AG08395 (cell line): ENCODE measurements at regions not wholly inside any gene's neighbourhood (a gene's known extent, or its start where the extent isn't known, plus 50 kb on each side); places are given as distances from the start of the nearest gene placed in this dataset.
A peak's percentile ranks its signal among the peaks of the same experiment; 100 is the strongest.

Experiments used
- DNase-seq: peaks from one replicate; pipeline ENCODE4 v3.0.0; 2012; ENCODE audit warnings: mixed read lengths, low spot score

DNA sequence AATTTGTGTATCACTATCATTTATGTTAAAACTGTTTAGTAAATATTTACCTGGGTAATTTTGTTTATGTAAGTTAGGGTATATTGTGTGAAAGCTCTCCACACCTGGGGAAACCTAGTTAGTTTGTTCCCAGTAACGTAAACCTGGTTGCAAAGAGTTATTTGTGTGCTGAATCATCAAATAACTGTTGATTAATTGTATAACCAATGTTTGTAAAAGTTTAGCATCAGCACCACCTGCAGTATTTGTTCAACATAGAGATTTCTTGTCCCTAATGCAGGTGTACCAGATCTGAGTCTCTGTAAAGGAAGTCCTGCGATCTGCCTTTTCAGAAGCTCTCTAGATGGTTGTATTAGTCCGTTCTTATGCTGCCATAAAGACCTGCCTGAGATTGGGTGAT, 440.4 kb downstream of the COL12A1 start:
- DNase-seq, result no peak

DNA sequence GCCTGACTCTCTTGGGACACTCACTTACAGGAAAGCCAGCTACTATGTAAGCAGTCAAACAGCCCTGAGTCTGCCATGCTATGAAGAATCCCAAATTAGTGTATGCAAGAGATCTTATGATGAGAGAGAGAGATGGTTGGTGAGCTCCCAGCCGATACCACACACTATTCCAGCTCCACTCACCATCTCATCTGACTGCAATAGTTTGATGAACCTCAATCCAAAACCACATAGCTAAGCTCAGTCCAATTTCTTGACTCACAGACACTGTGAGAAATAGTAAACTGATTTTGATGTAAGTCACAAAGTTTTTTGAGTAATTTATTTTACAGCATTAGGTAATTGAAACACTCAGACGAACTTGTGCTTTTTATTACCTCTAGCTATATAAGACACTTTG, 441.4 kb downstream of the COL12A1 start:
- peak; percentile 10 for DNase-seq

DNA sequence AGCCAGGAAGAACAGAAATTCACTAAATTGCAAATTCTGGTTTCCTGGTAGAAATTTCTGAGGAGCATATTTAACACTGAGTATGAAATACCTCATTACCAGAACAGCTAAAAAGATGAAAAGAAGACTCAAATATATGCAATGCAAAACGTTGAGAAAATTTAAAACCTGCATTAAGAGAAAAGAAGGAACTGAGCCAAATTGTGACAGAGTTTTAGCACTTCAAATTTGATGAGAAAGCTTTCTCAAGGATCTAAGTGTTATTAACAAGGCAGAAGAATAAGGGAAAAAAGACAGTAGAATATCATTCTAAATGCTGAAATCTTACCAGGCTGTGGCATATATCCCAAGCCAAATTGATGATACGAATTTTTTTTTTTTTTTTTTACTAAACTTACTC, 443.0 kb downstream of the COL12A1 start:
- no peak for DNase-seq

DNA sequence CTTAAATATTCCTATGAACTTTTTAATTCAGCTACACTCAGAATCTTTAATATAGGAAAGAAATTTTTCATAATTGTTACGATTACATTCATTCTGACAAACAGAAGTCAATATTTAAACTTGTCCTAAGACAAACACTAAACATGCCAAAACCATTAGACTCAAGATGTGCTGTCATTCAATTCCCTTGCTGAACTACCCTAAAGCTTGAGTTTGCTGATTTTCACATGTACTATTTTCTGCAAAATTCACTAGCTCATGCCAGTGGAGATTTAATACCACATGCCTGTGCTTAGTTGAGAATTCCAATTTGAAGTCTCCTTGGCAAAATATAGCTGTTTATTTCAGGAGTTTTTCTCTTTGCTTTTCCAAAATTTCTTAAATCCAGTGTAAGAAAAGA, 448.0 kb downstream of the COL12A1 start:
- no peak for DNase-seq

DNA sequence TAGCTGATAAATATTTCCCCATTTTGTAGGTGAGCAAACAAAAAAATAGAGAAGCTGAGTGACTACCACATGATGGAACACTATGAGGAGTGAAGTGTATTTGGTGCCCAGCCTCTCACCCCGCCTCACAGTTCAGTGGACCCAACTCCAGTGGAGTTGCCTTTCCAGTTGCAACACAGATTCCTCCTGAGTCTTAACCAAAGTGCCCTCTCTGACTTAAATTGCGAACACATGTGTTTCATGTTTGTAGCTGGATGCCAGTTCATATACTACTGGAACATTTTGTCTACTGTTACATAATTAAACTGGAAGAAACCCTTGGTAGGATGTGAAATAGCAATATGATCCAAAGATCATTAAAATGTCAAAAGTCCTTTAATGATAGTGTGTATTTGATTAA, 448.9 kb downstream of the COL12A1 start:
- no peak for DNase-seq

DNA sequence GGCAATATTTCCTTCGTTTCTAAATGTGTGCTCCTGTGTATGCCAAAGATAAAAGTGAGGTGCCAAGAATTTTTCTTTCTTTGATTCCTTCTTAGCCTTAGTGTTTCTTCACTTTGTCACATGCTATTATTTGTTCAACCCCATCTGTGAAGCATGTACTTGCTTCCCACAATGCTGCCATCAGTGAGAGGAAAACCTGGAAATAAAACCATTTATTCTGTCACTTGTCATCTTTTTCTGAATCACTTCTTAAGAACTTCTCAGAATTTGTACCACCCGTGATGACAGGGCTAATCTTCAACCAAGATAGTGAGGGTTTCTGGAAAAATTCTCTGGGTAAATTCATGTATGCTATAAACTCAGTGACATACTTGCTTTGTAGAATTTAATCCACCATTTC, 450.1 kb downstream of the COL12A1 start:
- DNase-seq, result no peak

DNA sequence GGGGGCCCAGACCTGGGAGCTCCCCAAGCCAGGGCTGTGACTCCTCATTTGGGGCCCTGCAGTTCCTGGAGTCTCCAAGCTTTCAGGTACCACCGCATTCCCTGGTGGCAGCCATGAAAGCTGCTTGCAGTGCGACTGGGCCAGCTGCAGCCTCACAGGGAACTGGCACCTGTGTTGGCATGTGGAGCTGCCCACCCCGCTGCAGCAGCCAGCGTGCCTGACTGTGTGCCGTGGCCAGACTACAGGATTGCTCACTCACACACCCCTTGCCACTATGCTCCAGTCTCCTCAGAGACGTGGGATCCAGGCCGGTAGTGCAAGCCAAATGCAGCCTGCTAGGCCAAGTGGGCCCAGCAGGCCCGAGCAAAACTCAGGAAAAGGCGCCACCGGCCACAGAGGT, 450.7 kb downstream of the COL12A1 start:
- DNase-seq, result no peak

DNA sequence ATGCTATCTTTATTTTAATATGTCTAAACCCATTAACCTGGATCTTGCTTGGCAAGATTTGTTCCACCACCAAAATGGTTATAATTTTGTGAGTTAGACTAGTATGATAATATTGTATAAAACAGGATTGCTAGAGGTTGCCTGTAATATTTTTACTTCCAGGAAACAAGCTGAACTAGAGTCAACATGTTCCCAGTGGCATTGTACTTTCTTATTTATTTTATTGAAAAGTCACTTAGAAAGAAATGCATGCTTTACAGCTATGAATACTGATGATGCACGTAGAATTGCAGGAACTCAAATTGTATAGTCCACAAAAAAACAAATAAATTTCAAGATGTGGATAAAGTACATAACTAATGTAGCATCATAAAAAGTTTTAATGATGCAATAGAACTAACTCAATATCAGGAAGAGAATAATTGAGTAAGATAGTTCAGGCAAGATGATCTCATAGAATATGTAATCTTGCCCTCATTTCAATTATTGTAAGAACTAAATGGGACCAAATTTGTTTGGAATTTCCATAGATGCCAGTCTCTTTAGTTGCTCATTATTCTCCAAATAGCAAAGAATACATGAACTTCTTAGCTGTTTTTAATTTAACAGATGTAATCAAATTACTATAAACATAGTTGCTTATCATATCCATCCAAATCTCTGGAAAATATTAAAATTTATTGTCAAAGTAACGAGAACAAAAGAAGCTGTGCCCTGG, 451.8 kb downstream of the COL12A1 start:
- no peak for DNase-seq

DNA sequence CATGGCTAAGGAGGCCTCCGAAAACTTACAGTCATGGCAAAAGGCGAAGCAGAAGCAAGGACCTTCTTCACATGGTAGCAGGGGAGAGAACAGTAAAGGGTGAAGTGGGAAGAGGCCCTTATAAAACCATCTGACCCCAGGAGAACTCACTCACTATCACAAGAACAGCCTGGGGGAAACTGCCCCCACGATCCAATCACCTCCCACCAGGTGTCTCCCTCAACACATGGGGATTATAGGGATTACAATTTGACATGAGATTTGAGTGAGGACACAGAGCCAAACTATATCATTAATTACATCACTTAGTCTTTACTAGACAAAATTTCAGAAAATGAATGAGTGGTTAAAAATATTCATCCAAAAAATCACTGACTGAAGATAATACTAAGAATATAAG, 453.6 kb downstream of the COL12A1 start:
- no peak for DNase-seq

DNA sequence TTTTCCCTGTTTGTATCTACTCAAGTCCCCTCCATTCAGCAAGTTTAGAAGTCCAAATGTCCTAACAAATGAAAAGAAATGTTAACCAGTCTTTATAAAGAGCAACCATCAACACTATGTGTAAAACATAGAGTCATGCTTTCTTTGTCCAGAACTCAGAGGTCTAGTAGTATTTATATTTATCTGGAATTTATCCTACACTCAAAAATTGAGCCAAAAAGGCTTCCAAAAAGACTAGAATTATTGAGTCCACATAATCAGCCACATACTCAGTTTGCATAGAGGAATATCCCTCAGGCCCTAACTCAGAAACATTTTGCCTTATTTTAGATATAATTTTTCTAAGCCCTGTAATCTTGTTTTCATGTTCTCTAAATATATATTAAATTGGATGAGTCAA, 455.0 kb downstream of the COL12A1 start:
- no peak for DNase-seq

DNA sequence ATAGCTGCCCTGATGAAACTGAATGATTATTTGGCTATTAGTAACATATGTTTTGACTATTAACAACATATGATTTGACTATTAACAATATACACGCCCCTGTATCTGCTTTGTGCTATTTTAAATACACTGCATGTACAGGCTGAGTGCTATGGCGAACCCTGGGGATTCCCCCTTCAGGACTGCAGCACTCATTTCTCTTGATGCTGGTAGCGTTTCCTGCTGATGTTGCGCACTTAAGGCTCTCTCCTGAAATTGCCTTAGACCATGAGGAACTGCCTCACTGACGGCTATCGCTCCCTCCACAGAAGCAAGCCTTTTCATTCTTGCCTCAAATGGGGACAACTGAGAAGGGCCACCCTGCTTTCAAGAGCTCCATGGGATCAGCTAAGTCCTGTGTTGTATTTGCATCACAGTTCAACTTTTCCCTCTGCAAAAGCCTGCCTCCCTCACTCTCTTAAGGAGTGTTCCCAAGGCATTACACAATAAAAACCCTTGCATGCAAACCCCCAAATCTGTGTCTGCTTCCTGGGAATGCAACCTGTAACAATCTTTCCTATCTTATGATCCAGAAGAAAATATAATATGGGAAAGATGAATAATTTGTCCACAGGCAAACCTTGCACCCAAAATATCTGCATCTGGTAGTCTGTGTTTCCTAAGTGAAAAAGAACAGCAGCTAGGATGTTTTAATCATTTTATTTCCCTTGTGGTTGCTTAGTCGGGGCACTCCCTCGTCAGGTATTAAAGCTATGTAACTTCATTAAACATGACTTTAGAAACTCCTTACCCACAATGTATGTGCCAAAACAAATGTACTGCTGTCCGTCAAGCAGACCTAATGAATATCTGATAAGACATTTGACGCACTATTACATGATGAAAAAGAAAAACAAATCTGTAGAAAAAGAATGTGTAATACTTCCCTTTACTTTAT, 456.4 kb downstream of the COL12A1 start:
- no peak for DNase-seq

DNA sequence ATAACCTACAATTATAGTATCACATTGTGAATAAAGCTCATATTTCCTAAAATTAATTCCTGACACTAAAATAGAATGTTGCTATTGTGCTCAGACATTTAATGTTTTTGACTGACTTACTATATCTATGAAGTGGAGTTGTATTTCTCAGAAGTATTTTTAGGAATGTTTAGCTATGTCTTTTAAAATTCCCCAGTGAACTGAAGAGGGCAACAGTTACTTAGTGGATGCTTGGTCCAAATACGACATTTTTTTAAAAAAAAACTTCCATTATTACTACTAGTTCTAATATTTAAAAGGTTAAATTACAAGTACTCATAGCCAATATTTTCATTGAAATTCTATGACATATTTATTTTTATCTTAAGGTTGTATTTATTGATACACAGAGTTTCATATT, 460.2 kb downstream of the COL12A1 start:
- no peak for DNase-seq

DNA sequence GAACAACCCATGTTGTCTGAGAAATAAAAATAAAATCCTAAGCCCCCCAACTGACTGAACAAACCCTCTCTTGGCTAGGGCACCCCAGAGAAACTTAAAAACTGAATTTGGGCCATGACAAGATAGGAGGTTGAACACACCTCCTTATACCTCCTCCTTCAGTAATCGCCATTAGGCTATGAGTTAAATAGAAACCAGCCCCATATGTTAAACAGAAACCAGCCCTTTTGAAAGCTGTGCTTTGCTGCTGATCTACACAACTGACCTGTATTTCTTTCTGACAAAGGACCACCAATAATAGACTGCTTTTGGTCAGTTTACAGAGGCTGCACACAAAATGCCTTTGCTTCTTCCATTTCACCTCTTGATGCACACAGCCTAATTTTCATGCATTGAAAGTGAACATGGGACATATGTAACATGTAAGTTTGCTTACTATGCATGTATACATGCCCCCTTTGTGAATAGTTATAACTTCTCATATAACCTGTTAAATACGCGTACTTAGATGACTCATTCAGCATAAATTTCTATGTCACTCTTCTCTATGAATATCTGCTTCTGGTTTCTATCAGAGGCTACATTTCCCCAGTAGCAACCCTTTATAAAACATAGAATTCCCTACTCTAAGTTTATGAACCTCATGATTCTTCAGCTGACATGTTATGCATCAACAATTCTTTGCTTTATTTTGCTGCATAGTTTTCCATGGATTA, 462.9 kb downstream of the COL12A1 start:
- DNase-seq, result no peak

DNA sequence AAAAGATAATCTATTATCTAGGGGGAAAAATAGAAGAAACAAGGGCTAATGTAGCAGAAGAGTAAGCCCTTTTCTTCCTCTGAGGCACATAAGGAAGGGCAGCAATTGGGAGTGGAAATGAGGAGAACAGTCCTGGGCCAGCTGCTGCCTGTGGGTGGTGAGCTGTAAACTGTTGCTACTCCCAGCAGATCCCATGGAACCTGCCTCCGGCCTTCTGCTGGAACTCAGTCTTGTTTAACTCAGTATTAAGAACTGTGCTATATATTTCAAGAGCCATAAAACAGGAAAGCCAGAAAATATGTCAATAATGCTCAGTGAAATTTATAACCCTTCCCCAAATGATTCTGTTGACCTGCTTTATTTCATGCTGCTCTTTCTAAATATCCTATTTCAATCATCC, 464.2 kb downstream of the COL12A1 start:
- no peak for DNase-seq

DNA sequence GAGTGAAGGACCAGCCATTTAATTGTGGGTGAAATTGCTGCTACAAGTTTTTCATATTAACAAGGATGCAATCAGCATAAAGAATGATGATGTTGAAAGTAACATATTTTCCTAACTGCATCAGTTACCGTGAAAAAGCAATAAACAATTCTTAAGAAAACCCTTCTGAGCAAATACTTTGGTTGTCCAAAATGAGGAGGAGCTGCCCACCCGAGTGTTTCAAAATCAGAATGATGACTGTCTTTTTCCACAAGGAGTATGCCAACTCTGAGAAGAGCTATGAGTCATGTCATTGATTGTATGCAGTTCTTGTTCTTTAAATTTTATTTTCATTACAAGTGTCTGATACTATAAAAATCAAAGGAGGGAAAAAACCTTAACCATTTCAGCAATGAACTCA, 470.5 kb downstream of the COL12A1 start:
- peak; percentile 73 for DNase-seq

DNA sequence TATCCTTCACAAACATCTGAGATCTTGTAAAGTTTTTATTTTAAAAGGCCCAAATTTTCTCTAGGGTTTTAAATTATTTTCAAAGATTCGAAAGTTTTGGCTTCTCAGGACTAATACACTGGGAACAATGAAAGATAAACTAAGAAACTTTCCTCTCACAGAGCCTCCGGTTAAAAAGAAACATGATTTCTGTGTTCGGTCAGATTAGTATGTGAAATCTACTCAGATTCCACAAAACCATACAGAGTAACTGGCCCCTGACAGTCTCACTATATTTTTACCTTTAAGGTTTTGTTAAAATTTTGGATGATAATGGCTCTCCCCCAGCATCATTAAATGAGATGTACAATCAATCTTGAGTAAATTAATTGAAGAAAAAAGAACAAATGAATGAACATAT, 471.0 kb downstream of the COL12A1 start:
- DNase-seq, result no peak

DNA sequence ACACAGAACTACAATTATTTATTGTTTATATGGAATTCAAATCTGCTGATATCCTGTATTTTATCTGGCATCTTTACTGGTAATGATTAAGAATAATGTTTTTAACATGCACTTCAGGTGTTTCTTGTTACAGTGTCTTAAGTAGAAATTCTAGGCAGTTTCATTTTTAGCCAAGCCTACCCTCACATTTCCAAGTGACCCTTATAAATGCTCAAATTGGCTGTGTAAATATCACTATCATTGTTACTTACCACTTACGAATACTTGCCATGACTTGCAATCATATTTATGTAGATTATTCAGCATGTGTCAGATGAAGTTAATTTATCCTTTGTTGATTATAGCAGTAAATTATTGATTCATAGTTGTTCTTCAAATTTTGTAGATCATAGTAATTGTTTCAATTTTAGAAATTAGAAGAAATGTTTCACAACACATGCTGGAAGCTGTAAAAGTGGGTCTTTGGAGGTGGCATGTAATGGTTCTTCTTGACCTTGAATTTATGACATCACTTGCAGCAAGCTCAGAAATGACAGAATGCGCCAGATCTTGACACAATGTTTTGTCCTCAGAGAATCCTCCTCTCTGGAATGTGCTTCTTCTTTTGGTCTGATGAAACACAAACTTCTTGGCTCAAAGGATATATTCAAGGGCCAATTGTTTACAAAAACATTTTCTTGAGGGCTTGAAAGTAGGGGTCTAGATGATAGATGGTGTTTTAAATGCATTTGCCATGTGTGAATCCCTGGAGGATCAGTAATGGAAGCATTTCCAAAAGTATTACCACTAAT, 471.8 kb downstream of the COL12A1 start:
- DNase-seq, result peak; percentile 24

DNA sequence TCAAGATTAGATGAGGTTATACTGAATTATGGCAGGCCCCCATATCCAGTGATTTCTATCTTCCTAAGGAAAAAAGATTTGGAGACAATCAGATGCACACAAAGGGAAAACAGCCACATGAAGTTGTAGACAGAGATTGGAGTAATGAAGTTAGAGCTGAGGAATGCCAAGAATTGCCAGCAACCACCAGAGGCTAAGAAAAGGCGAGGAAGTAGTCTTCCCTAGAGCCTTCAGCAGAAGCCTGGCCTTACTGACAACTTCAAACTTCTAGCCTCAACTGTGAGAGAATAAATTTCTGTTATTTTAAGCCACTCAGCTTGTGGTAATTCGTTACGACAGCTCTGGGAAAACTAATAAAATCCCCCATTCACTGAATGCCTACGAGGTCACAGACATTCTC, 473.9 kb downstream of the COL12A1 start:
- peak; percentile 36 for DNase-seq

DNA sequence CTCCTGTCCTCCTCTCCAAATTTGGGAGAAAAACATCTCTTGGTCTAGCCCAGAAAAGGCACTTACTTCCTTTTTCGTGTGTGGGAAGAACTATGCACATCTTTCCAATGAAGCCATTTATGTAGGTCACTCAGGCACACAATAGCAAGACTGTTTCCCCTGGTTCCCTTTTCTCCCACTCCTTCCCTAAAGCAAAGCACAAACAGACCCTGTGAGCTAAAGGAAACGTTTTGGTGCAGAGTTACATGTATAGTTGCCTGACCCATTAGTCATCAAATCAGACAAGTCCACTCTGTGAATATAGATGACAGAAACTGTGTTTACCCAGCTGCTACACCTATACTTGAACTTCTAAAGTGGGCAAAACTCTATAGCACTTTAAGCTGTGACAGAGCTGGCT, 474.6 kb downstream of the COL12A1 start:
- DNase-seq, result no peak

DNA sequence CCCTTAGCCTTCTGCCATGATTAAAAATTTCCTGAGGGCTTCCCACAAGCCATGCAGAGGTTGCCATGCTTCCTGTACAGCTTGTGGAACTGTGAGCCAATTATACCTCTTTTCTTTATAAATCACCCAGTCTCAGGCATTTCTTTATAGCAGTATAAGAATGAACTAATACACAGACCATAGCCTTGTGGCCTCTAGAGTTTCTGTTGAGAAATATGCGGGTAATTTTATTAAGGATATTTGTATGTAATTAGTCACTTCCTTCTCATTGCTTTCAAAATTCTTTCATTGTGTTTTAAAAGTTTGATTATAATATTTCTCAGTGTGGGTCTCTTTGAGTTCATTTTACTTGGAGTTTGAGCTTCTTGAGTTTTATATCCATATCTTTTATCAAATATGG, 484.9 kb downstream of the COL12A1 start:
- no peak for DNase-seq

DNA sequence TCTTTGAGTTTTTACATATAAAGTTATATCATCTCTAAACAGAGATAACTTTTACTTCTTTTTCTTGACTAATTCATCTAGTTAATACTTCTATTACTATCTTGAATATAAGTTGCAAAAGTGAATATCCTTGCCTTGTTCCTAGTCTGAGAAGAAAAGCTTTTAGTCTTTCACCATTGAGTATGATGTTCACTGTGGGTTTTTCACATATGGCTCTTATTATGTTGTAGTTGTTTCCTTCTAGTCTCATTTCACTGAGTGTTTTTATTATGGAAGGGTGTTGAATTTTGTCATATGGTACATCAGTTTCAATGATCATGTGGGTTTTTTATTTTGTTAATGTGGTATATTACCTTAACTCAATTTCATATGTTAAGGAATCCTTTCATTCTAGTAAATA, 488.3 kb downstream of the COL12A1 start:
- DNase-seq, result no peak
